GM19372 (cell line): ENCODE measurements at regions not wholly inside any gene's neighbourhood (a gene's known extent, or its start where the extent isn't known, plus 50 kb on each side); places are given as distances from the start of the nearest gene placed in this dataset.
A peak's percentile ranks its signal among the peaks of the same experiment; 100 is the strongest.
"Not testable (repeated sequence)": the region's sequence is repeated elsewhere in the genome, so short reads cannot be mapped to it uniquely, and the experiment has no call there.

Source experiments
- ATAC-seq: cut with Tn5 transposase; IDR thresholded peaks from one replicate; pipeline ENCODE4 v1.9.1; 2021; ENCODE audit warnings: mild to moderate bottlenecking, low read depth, moderate library complexity; ENCODE audit not compliant: unreplicated experiment

DNA sequence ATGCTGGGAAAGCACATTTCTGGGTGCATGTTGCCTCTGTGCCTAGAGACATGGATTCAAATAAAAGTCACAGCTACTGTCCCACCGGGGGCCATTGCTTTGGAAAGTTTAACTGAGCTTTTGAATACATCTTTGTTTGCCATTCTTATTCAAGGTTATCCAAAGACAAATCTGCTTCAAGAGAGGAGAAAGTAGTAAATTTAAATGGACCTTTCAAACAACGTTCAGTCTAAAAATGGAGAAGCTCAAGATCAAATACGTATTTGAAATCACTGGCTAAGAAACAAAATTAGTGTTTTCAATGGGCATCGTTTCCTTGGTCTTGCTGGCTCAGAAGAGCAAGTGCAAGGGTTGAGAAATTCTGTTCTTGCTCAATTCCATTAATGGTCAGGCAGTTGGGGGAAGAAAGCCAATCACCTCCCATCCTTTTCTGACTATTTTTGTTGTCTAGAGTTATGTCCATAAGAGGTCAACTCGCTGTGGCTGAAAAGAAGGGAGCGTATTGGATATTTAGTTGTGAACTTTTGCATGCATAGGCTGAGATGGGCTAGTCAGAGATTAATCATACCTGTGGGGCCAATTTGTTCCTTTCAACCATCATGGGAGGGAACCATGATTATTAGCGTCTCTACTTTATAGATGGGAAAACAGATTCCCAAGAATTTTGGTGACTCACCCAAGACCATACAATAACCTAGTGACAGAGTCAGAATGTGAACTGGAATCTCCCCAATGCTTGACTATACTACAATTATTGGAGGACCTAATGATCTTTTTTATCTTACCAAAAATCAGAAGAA is 276.2 kb upstream of the TNC start:
- ATAC-seq = no peak

- no peak for ATAC-seq
Observed at GRCh38 chr9:115395511-115396021, 277.6 kb upstream of the TNC start.

- no peak for ATAC-seq
Observed at GRCh38 chr9:115396071-115396529, 278.1 kb upstream of the TNC start.

GRCh38 chr9:115397591-115398312 is 279.8 kb upstream of the TNC start:
- no peak for ATAC-seq

DNA sequence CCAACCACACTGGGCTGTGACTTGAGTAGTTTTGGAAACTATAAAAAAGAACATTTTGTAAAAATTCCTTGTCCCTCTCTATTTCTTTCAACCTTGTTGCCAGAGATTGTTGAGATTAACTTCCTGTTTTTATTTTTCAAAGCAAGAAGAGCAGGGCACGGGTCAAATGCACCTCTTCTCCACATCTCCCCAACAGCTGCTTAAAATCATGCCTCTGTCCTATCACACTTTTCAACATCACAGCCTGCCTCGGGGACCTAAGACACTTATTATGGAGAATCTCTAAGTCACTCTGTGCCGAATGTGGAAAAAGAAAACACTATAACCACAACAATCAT is 280.3 kb upstream of the TNC start:
- ATAC-seq = no peak

- ATAC-seq = no peak
Observed at GRCh38 chr9:115398996-115399395, 281.0 kb upstream of the TNC start.

DNA sequence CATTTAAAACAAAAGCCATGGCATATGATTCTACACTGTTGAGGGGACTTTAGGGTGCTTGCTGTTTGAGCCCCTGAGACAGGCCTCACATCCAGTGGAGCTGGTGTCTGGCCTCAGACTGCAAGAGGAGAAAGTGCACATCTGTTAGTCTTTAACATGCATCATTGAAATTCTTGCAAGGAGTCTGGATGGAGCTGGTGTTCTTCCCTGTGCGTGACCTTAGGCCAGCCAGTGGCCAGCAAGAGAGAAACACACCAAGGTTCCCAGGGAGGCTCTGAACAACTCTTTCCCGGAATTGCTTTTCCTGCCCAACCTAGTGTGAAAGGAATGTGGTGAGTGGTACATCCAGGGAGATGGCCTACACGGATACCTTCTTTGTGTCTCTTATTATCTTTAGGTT is 282.8 kb upstream of the TNC start:
- ATAC-seq = no peak

DNA sequence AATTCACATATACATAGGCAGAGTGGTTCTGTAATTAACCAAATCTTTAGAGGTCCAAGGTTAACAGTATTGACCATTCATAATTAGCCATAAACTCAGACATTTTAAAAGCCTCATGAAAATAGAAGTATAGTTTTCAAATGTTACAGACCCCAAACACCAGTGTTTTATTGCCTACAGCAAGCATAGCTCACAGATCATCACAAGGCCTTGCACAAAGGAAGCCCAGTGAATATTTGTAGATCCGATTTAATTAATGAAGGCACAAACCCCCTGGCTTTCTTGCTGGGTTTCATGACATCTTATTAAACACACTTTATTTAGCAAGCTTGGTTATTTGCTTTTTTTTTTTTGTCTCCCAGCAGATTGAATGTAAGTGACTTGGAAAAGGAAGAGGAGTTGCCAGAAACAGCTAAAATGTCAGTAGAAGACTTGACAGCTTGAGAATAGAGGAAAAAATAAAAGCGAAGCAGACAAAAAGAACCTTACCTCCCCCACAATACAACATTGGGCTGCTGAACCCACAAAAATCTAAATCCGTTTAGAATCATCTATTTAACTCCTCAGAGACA is 283.9 kb upstream of the TNC start:
- ATAC-seq = no peak

- ATAC-seq = no peak
Observed at GRCh38 chr9:115403753-115404152, 285.8 kb upstream of the TNC start.

DNA sequence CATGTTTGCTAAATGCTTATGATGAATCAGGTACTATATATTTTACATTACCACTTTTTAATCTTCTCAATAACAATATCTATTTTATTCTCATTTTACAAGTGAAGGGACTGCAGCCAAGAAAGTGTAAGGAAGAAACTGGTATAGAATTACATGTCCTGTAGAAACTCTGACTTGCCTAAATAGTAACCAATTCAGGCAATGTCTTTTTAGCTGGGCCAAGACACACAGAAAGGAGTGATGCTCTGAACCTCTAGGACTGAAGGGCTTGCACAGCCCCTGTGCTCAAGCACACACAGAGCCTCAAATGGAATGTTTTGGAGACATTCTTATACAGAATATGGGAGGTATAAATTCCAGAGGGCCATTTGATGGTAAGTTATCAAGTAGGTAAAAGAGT is 286.4 kb upstream of the TNC start:
- no peak for ATAC-seq

- no peak for ATAC-seq
Observed at GRCh38 chr9:115411516-115411915, 293.6 kb upstream of the TNC start.

DNA sequence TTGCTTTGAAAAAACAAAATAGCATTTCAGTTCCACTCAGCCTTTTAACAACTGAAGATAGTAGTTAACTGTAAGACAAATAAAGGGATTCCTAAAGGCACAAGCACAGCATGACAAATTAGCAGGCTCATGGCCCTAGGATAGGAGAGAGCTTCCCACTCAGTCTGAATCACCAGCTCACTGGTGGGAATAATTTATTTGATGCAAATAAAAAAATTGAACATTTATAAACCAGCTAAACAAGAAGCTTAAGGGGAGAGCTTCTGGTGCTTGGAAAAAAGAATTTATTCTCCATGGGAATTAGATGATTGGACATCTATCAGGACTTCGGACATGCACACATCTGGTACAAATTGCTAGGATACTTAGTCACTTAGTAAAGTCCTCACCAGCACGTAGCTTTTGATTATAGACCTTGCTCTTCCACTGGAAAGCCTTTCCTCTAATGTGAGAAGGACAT is 294.1 kb upstream of the TNC start:
- no peak for ATAC-seq

DNA sequence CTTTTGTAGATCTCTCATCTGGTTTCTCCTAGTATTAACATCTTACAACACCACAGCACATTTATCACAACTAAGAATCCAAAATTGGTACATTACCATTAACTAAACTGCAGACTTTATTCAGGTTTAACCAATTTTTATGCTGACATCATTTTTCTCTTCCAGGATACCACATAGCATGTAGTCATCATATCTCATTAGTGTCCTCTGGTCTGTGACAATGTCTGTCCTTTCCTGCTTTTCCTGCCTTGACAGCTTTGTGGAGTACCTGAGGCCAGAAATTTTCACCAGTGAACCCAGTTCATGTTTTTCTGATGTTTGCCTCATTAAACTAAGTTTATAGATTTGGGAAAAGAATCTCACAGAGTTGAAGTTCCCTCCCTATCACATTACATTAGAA is 294.7 kb upstream of the TNC start:
- ATAC-seq = no peak

DNA sequence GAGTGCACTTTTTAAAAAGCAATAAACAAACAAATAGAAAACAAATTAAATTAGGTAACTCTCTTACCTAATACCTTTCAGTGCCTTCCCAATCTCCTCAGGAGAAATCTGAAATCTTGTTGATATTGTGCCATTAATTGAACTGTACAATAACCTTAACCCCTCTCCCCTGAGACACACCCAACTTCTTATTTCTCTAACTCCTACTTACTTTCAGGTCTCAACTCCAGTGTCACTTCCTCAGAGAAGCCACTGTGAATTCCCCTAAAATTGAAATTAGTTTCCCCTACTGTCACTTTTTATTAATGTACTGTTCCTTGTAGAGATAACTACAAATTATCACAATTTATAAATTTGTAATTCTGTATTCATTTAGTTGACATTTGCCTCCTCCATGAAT is 295.3 kb upstream of the TNC start:
- no peak for ATAC-seq

DNA sequence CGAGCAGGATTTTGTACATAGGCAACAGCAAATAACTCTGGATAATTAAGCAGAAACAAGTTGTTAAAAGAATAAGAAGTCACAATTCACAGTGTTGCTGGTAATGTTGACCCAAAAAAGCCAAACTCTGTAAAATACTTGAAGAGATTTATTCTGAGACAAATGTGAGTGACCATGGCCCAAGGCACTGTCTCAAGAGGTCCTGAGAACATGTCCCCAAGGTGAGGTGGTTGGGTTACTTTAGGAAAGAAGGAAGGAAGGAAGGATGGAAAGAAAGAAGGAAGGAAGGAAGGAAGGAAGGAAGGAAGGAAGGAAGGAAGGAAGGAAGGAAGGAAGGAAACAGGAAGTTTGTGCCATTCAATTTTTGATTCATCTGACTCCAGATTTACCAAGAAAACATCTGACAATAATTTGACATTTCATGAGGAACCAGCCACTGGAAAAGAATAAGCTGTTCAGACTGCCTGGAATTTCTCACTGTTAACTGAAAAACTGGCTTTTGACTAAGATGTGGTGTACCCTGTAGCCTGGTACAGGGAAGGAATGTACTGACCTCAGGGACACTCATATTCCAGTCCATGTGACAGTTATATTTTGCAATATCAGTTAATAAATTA is 295.9 kb upstream of the TNC start:
- ATAC-seq = no peak

DNA sequence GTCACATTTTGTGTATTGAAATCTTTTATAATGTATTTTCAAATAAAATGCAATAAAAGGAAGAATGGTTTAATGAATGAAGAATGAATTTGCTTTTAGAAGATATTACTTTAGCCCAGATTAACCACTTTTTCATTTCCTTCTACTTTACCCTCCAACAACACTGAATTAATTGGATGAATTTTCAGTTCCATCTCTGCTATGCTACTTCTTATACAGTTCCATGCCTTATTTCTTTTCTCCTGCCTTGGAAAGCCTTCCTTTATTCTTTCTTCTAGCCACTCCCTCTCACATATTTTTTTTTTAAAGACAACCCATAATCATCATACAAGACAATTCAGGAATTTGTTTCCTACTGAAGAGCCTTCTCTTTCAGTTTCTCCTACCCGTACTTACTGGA is 296.6 kb upstream of the TNC start:
- no peak for ATAC-seq

DNA sequence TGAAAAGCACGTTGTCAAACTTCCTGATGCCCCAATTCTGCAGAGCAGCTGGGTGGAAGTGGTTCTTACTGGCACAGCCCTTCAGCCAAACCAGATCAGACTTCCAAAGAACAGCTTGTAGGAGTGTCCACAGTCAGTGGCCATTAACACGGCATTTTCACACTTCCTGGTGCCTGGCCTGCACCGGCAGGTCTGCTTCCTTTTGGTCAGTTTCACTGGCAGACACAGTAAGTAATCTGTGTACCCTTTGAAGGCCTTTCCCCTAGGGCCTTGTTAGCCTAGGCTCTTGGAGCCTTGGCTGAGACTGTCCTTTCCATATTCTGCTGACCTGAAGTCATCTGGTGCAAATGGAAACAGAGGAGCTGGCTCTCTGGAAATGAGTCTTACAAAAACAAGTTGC is 297.5 kb upstream of the TNC start:
- no peak for ATAC-seq

GRCh38 chr9:115416299-115416698 is 298.3 kb upstream of the TNC start:
- peak; percentile 59 for ATAC-seq

DNA sequence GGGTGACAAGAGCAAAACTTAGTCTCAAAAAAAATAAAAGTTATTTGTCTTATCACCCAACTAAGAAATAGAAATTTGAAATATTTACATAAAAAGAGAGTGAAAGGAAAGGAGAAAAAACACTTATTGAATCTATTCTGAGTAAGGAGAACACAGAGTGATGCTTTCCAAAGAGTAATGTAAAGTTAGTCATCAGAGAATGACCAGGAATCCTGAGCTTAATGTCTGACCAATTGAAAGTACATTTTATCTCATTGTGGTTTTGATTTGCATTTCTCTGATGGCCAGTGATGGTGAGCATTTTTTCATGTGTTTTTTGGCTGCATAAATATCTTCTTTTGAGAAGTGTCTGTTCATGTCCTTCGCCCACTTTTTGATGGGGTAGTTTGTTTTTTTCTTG is 300.2 kb upstream of the TNC start:
- not testable (repeated sequence) for ATAC-seq

DNA sequence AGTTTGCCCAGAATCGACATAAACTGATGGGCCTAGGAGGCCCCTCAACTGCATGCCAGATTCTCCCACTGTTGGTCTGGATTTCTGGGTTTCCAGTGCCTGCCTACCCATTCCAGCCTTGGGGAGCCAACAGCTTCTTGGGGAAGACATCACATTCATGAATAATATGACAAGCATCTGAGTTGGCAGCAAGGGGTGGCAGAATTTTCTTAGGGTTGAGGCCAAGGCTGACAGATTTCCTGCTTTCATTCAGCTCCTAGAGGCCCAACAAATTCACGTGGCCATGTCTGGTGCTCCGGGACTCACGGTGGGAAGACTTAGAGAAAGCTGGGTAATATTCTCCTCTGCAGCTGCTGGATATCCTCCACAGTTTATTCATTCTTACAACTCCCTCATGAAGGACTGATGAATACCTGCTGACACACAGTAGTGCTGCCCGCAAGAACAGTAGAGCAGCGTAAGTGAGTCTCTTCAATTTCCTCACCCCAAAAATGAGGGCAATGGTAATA is 305.0 kb upstream of the TNC start:
- ATAC-seq = no peak

DNA sequence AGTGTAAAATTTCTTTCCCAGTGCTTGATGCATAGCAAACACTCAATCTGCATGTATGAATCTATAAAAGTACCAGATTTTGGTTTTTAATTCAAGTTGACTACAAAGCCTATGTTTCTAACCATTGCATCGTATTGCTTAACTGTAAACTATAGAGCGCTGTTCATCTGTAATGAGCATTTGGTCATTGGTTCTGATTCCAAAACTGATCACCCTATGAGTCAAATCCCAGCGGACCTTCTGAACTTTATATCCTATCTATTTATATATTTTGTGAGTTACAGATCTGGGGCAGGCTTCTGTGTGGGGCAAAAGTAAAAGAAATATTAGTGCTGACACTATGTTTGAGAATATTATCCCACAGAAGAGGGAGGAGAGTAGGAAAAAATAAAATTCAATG is 305.7 kb upstream of the TNC start:
- ATAC-seq = no peak
